ENCODE measurements at regions not wholly inside any gene's neighbourhood (a gene's known extent, or its start where the extent isn't known, plus 50 kb on each side); places are given as distances from the start of the nearest gene placed in this dataset.
"Not testable (repeated sequence)": the region's sequence is repeated elsewhere in the genome, so short reads cannot be mapped to it uniquely, and the experiment has no call there.

DNA sequence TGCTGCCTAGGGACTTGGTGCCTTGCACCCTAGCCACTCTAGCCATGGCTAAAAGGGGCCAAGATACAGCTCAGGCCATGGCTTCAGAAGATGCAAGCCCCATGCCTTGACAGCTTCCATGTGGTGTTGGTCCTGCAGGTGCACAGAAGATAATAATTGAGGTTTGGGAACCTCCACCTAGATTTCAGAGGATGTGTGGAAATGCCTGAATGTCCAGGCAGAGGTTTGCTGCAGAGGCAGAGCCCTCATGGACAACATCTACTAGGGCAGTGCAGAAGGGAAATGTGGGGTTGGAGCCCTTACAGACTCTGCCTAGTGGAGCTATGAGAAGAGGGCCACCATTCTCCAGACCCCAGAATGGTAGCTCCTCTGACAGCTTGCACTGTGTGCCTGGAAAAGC, 118.7 kb downstream of the APIP start:
- H4K91ac ChIP-seq (replicated peaks; ENCODE audit: insufficient read length, low read length); H2BK20ac ChIP-seq (ENCODE audit: low read length); H3K4me2 ChIP-seq (ENCODE audit: insufficient read depth in 1 of 2, low read depth in 2 of 2, low read length in 2 of 2); H2BK15ac ChIP-seq (ENCODE audit: low read length); H3K4me3 ChIP-seq (ENCODE audit: extremely low read depth in 1 of 4, insufficient read depth in 2 of 4, low read depth in 3 of 4, low read length in 4 of 4); POLR2A ChIA-PET (ENCODE audit: partially characterized antibody); H2BK120ac ChIP-seq (replicated peaks; ENCODE audit: low read depth, low read length); H2AFZ ChIP-seq (ENCODE audit: low read length); H3K18ac ChIP-seq (ENCODE audit: extremely low read depth, low read length); H3K36me3 ChIP-seq (ENCODE audit: control insufficient read depth in 2 of 4, insufficient read depth in 4 of 4, low read length in 3 of 4); H3K9me3 ChIP-seq (ENCODE audit: insufficient read depth in 2 of 2, low read depth in 1 of 2, low read length in 1 of 2); FAIRE-seq; H2BK12ac ChIP-seq (ENCODE audit: low read depth, low read length); H4K5ac ChIP-seq (ENCODE audit: insufficient read length, low read depth, low read length); H3K9ac ChIP-seq (replicated peaks in 1 of 4; ENCODE audit: extremely low read depth in 1 of 4, low read depth in 3 of 4, low read length in 3 of 4); CTCF ChIA-PET (ENCODE audit: partially characterized antibody); H3K79me2 ChIP-seq (ENCODE audit: control insufficient read depth in 1 of 2, insufficient read depth in 2 of 2, low read length in 2 of 2); H2AK5ac ChIP-seq (ENCODE audit: low read depth, low read length); H3K23me2 ChIP-seq (ENCODE audit: low read depth, low read length); H3K27ac ChIP-seq (ENCODE audit: low read depth, low read length); H3K79me1 ChIP-seq (ENCODE audit: low read depth, low read length); H2BK5ac ChIP-seq (ENCODE audit: low read depth, low read length); H3K27me3 ChIP-seq (replicated peaks in 1 of 4; ENCODE audit: control insufficient read depth in 3 of 4, extremely low read depth in 1 of 4, insufficient read depth in 3 of 4, low read length in 3 of 4); H3K56ac ChIP-seq (replicated peaks; ENCODE audit: insufficient read length, low read depth, low read length); H3K4me1 ChIP-seq (replicated peaks in 1 of 4; ENCODE audit: control insufficient read depth in 3 of 4, insufficient read depth in 4 of 4, low read length in 3 of 4); H4K20me1 ChIP-seq (replicated peaks in 1 of 2; ENCODE audit: control insufficient read depth in 1 of 2, insufficient read depth in 2 of 2, low read length in 2 of 2); H4K8ac ChIP-seq (ENCODE audit: extremely low read depth, insufficient read depth, low read length); H3K4ac ChIP-seq (replicated peaks; ENCODE audit: insufficient read length, low read depth, low read length); H3K14ac ChIP-seq (ENCODE audit: insufficient read length); H3K23ac ChIP-seq (ENCODE audit: insufficient read length); DNase-seq (ENCODE audit: low read depth in 1 of 2, low spot score in 2 of 2): not testable (repeated sequence)

All from H1 (cell line).